ENCODE measurements at regions not wholly inside any gene's neighbourhood (a gene's known extent, or its start where the extent isn't known, plus 50 kb on each side); places are given as distances from the start of the nearest gene placed in this dataset.

- TF ChIP-seq CTCF (IDR thresholded peaks at IDR 0.05; ENCODE audit: low read depth, low read length) (no peak), POLR2A (IDR thresholded peaks at IDR 0.05; ENCODE audit: extremely low read depth, insufficient read length) (no peak)
Measured at GRCh38 chr3:72690629-72691028, 157.6 kb downstream of the SHQ1 start.
